ENCODE measurements at regions not wholly inside any gene's neighbourhood (a gene's known extent, or its start where the extent isn't known, plus 50 kb on each side); places are given as distances from the start of the nearest gene placed in this dataset.

- no peak for TF ChIP-seq CTCF (IDR thresholded peaks at IDR 0.05 in 2 of 3, conservative IDR thresholded peaks at IDR 0.05 in 1 of 3; ENCODE audit: borderline replicate concordance in 1 of 3, insufficient read depth in 1 of 3, low read depth in 2 of 3, low read length in 2 of 3)
- TF ChIP-seq POLR2A (IDR thresholded peaks at IDR 0.05; ENCODE audit: borderline replicate concordance, extremely low read depth, insufficient read depth, insufficient read length) = no peak
- no peak for TF ChIP-seq TCF7L2 (IDR thresholded peaks at IDR 0.05; ENCODE audit: borderline replicate concordance, extremely low read depth, insufficient read depth, insufficient read length)
- no peak for TF ChIP-seq ELF1 (IDR thresholded peaks at IDR 0.05; ENCODE audit: borderline replicate concordance, low read depth)
- no peak for TF ChIP-seq EZH2 (IDR thresholded peaks at IDR 0.05)
- no peak for TF ChIP-seq ZFX (IDR thresholded peaks at IDR 0.05)
- no peak for TF ChIP-seq EGR1 (IDR thresholded peaks at IDR 0.05; ENCODE audit: low read depth)
- TF ChIP-seq ATF3 (IDR thresholded peaks at IDR 0.05) = no peak
Observed at GRCh38 chr13:73952648-73953047, 181.6 kb downstream of the KLF12 start.

All from HCT116 (cell line).